ENCODE measurements at regions not wholly inside any gene's neighbourhood (a gene's known extent, or its start where the extent isn't known, plus 50 kb on each side); places are given as distances from the start of the nearest gene placed in this dataset.

- TF ChIP-seq CTCF (IDR thresholded peaks at IDR 0.05; ENCODE audit: low read length) (no peak), EZH2phosphoT487 (IDR thresholded peaks at IDR 0.05; ENCODE audit: low read length) (no peak), EZH2 (optimal IDR thresholded peaks at IDR 0.05; ENCODE audit: low read depth, low read length) (no peak)
Measured at GRCh38 chr16:59330019-59330670, 596.0 kb upstream of the GOT2 start.
